NCI-H1436 treated with DMSO at 0.1 percent for 48 hours (cell line): ENCODE measurements at regions not wholly inside any gene's neighbourhood (a gene's known extent, or its start where the extent isn't known, plus 50 kb on each side); places are given as distances from the start of the nearest gene placed in this dataset.
"Not testable (repeated sequence)": the region's sequence is repeated elsewhere in the genome, so short reads cannot be mapped to it uniquely, and the experiment has no call there.

Source experiments
- DNase-seq: peaks from one replicate; lab custom pipeline; 2025; lab: John Stamatoyannopoulos, UW

DNA sequence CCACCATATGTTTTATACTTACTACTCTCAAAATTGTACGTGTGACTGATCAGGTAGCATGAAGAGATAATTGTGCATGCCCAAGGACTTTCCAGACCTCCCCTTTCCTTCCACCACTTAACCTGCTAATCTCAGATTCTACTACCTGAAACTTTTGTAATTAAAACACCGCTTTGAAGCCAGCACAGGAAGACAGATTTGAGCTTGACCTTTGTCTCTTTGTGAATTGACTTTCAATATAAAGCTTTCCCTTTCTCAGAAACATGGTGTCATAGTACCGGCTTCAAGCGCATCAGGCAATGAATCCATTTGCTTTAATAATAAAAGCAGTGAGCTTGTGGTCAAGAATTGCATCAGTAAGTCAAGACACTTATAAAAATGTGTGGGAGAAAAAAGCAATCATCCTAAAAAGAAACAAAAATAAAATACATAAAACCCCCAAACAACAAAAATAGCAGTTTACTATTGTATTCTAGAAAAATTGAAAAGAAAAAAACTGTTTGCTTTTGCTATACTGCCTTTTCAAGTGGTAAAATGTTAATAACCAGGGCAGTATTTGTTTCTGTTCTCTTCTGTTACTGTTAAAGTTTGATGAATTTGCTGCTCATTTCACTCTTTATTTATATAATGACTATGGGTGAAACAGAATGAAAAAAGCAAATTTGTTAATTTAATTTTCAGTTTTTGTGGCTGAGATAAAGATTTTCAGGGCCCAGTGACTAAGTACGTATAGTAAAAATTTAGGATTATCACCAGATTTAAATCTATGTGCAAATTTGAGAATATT lies 2075.3 kb downstream of the PCDH9 start:
- DNase-seq = no peak

DNA sequence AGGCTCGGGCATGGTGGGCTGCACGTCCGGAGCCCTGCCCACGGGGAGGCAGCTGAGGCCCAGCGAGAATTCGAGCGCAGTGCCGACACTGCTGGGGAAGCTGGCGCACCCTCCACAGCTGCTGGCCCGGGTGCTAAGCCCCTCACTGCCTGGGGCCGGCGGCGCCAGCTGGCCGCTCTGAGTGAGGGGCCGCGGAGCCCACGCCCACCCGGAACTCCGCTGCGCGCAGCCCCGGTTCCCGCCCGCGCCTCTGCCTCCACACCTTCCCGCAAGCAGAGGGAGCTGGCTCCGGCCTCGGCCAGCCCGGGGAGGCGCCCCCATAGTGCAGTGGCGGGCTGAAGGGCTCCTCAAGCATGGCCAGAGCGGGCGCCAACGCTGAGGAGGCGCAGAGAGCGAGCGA lies 2080.4 kb downstream of the PCDH9 start:
- no peak for DNase-seq

DNA sequence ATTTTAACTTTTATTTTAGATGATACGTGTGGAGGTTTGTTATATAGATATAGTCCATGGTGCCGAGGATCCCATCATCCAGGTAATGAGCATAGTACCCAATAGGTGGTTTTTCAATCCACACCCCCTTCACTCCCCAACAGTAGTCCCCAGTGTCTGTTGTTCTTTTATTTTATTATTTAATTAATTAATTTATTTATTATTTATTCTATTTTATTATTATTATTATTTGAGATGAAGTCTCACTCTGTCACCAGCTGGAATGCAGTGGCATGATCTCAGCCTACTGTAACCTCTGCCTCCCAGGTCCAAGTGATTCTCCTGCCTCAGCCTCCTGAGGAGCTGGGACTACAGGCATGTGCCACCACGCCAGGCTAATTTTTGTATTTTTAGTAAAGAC lies 2086.2 kb downstream of the PCDH9 start:
- no peak for DNase-seq

DNA sequence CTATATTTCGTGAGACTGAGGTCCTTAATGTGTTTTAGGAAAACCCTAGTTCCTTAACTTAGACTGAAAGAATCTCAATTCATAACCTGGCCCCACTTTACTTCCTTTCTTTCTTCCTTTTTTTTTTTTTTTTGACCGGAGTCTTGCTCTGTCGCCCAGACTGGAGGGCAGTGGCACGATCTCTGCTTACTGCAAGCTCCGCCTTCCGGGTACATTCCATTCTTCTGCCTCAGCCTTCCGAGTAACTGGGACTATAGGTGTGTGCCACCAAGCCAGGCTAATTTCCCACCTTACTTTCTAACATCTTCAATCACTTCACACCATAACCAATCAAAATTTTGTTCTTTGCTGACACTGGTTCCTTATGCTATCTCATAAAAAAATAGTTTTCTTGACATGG lies 2097.0 kb downstream of the PCDH9 start:
- DNase-seq = no peak

DNA sequence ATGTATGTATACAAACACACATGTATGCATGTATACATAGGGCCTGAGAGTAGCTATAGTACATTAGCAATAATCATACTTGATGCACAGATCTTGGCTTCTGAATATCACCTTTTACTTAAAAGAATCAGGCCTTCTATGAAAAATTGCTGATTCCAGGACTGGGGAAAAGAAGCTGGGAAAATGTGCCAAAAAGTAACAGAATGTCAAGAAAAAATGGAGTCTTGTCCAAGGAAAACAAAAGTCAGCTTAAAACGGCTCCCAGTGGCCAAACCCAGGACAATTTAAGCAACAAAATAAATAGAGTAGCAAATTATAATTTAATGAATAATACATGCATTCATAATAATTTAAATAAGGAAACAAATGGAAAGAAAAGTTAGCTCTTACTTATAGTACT lies 2104.9 kb downstream of the PCDH9 start:
- no peak for DNase-seq

DNA sequence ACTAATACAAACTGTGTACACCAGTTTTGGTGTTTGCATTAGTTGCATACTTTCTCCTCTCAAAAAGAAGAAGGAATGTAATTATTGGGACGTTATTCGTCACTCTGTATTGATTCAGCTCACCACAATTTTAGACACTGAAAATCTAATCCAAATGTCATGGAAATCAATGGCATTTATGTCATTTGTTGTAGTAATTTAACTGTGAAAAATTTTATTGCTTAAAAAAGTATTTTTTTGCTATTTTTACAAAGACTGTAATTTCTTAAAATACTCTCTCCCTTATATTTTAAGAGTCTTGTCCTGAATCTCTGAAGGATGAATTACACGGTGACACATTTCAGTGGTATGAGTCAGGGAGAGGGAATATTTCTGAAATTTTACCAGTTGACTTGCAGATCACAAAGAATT lies 2117.6 kb downstream of the PCDH9 start:
- no peak for DNase-seq

DNA sequence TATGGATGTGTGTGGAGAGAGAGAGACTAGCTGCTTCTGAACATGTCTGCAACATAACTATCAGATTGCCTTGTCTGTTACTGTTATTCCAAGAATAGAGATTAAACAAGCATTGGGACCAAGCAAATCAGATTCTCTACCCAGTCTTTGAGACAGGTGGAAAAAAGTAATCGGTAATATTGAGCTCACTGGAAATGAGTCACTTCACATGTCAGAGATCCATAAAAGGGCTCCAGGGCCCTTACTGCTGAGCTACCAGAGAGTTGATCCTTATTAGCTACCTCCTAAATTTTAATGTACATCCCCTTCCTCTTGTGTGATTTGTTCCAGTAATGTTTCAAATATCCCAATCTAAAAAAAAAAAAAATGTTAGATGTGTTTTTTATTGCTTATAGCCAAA lies 2118.0 kb downstream of the PCDH9 start:
- DNase-seq = no peak

DNA sequence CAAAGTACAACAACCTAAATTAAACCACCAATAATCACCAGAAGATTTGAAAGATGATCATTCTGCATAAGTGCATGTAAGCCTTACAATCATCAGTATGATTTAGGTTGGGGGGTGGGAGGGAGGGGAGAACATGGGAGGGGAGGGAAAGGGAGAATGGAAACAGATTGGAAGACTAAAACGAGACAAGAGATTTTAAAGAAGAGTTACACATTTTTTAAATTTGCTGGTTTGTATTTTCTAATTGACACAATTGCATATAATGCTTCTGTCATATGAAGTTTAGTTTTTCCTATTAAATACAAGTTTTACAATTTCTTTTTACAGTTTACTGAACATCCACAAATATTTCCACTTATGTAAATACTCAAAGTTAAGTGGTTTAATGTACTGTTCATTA lies 2118.9 kb downstream of the PCDH9 start:
- DNase-seq = no peak

DNA sequence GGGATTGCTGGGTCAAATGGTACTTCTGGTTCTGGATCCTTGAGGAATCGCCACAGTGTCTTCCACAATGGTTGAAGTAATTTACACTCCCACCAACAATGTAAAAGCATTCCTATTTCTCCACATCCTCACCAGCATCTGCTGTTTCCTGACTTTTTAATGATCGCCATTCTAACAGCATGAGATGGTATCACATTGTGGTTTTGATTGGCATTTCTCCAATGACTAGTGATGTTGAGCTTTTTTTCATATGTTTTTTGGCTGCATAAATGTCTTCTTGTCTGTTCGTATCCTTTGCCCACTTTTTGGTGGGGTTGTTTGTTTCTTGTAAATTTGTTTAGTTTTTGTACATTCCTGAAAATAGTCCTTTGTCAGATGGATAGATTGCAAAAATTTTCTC lies 2125.7 kb downstream of the PCDH9 start:
- DNase-seq = not testable (repeated sequence)

DNA sequence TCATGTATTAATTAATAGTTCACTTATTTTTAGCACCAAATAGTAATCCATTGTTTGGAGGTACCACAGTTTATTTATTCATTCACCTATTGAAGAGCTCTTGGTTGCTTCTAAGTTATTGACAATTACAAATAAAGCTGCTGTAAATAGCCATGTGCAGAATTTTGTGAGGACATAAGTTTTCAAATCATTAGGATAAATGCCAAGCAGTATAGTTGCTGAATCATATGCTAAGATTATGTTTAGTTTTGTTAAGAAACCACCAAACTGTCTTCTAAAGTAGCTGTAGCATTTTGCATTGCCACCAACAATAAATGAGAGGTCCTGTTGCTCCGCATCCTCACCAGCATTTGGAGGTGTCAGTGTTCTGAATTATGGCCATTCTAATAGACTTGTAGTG lies 2126.8 kb downstream of the PCDH9 start:
- no peak for DNase-seq

DNA sequence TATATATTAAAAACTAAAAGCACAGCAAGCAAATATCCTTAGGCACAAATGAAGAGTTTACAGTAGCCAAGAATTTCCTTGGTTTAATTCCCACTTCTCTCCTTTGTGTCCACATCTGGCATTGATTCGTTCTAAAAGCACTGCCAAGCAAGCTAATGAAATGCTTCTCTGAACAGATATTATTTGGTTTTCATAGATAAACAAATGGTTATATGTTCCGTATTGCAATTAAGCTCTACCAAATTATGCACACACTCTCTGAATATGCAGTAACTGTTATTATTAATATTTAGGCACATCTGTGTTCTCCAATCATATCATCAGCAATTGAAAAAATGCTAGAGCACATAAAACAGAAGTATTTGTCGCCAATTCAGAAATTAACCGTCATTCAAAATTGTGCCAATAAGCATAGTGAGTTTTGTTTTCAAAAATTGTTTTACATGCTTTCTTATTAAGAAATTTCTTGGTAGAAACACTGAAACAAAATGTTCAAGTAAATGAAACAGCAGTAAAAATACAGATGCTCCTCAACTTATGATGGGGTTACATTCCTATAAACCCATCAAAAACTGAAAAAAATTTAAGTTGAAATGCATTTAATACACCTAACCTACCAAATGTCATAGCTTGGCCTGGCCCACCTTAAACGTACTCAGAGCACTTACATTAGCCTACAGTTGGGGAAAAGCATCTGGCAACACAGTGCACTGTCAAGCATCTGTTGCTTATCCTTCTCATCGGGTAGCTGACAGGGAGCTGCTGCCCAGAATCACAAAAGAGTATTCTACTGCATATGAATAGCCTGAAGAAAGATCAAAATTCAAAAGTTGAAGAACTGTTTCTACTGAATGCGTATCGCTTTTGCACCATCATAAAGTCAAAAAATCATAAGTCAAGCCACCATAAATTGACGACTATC lies 2134.7 kb downstream of the PCDH9 start:
- no peak for DNase-seq

DNA sequence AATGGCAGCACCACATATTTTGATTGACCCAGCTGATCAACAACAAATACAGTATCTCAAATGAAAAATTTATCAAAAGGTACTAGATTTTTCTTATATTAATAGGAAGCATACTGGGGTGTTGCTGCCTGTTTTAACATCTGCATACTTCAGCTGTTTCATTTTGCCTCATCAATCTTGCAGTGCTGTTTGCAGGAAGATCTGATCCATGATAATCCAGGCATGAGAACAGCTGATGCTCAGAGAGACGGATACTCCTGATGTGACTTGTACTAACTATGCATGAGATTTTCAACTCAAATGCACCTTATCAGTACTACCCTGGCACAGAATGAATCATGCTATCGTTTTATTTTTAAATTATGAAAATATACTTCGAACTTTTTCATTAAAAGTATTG lies 2136.8 kb downstream of the PCDH9 start:
- DNase-seq = no peak

DNA sequence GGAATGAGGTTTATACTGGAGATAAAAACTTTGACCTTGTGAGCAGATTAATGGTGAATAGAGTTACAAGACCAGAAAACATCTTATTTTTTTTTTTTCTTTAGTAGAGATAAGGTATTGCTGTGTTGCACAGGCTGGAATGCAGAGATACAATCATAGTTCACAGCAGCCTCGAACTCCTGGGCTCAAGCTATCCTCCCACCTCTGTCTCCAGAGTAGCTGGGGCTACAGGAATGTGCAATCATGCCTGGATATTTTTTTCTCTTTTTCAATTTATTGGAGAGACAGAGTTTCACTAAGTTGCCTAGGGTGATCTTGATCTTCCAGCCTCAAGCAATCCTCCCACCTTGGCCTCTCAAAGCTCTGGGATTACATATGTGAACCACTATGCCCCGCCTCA lies 2139.1 kb downstream of the PCDH9 start:
- no peak for DNase-seq

DNA sequence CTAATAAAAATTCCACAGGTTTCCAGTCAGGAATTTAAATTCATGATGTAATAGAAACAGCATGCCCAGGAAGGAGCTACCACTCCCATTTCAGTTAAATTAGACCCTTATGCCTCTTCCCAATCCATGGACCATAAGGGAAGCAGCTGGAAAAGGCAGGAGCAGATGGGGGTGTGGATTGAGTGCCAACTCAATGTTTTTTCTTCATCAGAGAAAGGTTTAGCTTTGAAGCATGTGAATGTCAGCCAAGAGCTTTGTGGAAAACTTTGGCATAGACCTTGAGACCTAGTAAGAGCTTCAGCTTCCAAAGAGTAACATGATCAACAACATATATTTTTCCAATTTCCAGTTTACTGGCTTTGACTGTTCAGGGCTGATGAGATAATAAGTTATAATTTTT lies 2139.9 kb downstream of the PCDH9 start:
- DNase-seq = no peak

DNA sequence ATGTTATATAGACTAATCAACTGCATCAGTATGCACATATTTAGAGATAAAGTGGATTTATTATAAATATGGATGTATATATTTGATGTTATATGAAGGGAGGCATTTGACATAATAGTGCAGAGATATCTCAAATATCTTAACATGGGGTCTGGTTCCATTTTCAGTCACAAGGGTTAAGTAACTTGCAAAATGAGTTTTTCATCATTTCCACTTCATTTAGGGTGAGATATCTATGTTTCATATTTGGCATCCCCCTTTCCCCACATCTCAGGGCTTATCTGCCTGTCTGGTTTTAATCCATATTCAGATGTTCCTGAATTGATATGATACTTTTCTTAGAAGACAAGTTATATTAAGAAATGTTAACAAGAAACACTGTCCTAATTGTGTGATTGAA lies 2141.2 kb downstream of the PCDH9 start:
- no peak for DNase-seq

DNA sequence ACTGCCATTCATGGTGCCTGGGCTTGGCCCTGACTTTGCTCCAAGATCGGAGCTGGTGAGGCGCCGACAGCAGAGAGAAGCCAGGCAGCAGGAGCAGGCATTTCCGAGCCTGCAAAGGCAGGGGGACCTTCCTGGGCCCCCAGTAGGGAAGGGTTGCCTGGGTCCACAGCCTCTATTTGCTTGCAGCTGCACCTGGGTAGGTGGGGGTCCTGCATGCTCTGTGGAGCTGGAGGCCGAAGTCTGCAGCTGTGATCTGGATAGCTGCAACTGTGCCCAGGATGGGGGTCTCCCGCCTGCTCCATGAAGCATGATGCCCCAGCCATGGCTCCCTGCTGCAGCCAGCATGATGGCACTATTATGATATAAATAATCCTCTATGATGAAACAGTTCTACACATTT lies 2144.2 kb downstream of the PCDH9 start:
- no peak for DNase-seq

DNA sequence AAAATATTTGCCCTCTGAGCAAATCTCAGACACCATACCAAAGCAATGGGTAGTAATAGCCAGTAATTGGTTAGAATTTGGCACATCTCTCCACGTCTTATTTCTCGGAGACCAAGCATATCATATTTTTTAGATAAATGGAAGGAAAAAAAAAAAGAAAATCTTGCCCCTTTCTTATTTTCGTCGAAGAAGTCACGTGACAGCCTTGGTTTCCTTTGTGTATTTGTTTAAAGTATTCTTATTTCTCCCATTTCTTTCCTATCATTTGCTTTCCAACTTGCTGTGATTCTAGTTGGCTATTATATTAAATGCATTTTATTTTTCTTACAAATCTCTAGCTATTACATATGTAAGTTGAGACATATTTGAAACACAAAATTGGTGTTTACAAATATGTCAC lies 2155.9 kb downstream of the PCDH9 start:
- no peak for DNase-seq

DNA sequence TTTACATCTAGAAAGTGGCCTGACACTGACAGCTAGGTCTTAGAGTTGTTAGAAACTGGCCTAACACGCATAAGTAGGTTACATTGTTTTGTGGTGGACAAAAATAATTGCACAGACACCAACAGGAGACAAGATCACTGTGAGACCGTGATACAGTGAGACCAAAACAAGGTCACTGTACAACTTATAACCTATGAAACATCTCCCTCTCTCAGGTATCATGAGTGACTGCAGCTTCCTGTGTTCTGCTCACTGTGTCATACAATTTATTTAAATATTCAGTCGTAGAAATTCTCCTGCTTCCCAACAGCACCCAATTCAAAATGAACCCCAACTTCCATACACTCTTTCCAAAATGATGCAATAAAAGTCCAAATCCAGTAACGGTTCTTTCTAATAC lies 2165.2 kb downstream of the PCDH9 start:
- no peak for DNase-seq

DNA sequence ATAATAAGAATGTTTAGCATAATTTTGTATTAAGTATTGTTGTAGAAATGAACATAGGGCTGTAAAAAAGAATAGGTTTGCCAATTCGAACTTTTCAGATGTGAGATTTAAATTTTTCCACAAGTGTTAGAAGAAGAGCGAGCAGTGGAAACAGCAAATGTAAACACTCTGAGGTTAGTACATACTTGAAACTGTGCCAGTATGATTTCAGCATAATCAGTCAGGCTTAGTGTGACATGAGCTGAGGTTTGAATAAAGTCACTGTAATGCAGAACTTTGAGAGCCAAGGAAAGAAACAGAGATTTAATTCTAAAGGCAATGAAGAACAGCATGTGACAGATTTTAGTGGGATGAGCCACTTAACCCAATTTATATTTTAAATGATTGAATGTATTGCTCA lies 2166.4 kb downstream of the PCDH9 start:
- DNase-seq = no peak

DNA sequence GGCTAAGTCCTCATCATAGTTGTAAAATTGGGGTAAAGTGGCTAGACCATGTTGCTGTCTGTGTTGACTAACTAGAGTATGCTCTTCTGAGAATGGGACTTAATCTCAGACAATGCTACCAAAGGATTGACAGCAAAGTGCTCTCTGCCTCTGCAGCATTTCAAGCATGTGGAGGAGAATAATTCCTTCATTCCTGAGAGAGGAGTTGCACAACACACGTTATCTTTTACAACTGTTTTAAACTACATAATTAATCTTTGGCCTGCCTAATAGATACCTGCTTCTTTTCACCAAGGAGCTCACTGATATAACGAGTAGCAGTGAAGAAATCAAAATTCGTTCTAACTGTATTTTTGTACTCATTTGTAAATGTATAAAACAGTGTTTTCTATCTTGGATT lies 2172.2 kb downstream of the PCDH9 start:
- no peak for DNase-seq

DNA sequence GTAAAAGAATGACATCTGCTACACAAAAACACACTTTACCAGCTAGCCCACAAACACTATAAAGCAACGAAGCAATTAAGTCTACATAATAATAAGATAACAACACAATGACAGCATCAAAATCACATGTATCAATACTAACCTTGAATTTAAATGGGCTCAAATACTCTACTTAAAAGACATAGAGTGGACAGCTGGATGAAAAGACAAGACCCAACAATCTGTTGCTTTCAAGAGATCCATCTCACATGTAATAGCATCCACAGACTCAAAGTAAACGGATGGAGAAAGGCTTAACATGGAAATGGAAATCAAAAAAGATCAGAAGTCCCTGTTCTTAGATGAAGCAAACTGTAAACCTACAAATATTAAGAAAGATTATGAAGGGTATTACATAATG lies 2175.9 kb downstream of the PCDH9 start:
- DNase-seq = no peak

DNA sequence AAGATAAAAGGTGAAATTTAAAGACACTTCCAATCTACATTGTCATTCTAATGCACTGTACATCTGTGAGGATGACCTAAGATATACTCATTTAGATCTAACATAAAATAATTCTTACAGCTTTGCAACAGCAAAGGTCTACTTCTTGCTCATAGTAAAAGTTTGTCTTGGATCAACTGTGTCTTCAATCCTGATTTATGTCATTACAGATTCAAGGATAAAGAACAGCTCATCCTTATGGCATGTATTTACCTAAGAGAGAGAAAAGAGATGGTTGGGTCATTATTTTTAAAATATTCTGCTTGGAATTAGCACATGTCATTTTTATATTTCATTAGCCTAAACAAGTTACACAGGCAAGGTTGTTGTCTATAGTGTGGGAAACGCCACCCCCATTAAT lies 2193.1 kb downstream of the PCDH9 start:
- no peak for DNase-seq

DNA sequence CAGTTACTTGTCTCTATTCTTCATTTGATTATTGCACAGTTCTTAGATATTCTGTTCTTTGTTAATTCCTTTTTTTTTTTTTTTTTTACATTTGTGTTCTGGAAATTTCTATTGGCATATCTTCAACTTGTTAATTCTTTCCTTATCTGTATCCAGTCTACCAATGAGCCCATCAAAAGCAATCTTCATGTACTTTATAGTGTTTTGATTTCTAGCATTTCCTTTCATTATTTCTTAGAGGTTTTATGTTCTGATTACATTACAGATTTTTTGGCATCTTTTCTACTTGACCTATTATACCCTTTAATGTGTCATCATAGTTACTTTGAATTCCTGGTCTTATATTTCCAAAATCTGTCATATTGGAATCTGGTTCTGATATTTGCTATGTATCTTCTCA lies 2194.8 kb downstream of the PCDH9 start:
- DNase-seq = no peak
